OCI-LY1 (cell line): ENCODE measurements at regions not wholly inside any gene's neighbourhood (a gene's known extent, or its start where the extent isn't known, plus 50 kb on each side); places are given as distances from the start of the nearest gene placed in this dataset.

Source experiments
- H2AFZ ChIP-seq: fragments of 200-600 bp; sonication (generic), shearing (Covaris generic); 2 replicates; pipeline ENCODE4 v1.6.0; 2014; ENCODE audit warnings: antibody characterized with exemption, mild to moderate bottlenecking, low read length
- H3F3A ChIP-seq: fragments of 200-600 bp; sonication (generic), shearing (Covaris generic); 2 replicates; pipeline ENCODE4 v1.6.0; 2014; ENCODE audit warnings: mild to moderate bottlenecking, antibody characterized with exemption, low read length, moderate library complexity; ENCODE audit not compliant: insufficient read depth
- H3K27ac ChIP-seq: fragments of 200-600 bp; sonication (generic); 2 replicates; pipeline ENCODE4 v1.5.1; 2014; ENCODE audit warnings: low read length, mixed run types, mild to moderate bottlenecking, low read depth; ENCODE audit not compliant: poor library complexity, severe bottlenecking
- H3K27me3 ChIP-seq: fragments of 200-600 bp; sonication (generic); 2 replicates; pipeline ENCODE4 v1.6.0; 2014; ENCODE audit warnings: antibody characterized with exemption, mild to moderate bottlenecking, low read length, moderate library complexity; ENCODE audit not compliant: insufficient read depth
- H3K36me3 ChIP-seq: fragments of 200-600 bp; sonication (generic); 2 replicates; pipeline ENCODE4 v1.6.1; 2014; ENCODE audit warnings: mild to moderate bottlenecking, antibody characterized with exemption, low read length, moderate library complexity, mixed read lengths; ENCODE audit not compliant: insufficient read depth
- H3K4me1 ChIP-seq: fragments of 200-600 bp; sonication (generic); 2 replicates; pipeline ENCODE4 v1.5.1; 2014; ENCODE audit warnings: mild to moderate bottlenecking, low read length, moderate library complexity; ENCODE audit not compliant: insufficient read depth, severe bottlenecking
- H3K4me2 ChIP-seq: fragments of 200-600 bp; sonication (generic), shearing (Covaris generic); 2 replicates; pipeline ENCODE4 v1.6.1; 2014; ENCODE audit warnings: low read length
- H3K4me3 ChIP-seq: fragments of 200-600 bp; sonication (generic); 2 replicates; pipeline ENCODE4 v1.5.1; 2014; ENCODE audit warnings: low read length, low read depth, mild to moderate bottlenecking, mixed read lengths; ENCODE audit not compliant: poor library complexity, severe bottlenecking
- H3K79me2 ChIP-seq: fragments of 200-600 bp; shearing (Covaris generic); 2 replicates; pipeline ENCODE4 v1.6.1; 2016; ENCODE audit warnings: mixed run types, low read length, mixed read lengths; ENCODE audit not compliant: insufficient read depth
- H3K9ac ChIP-seq: fragments of 200-600 bp; sonication (generic), shearing (Covaris generic); 2 replicates; pipeline ENCODE4 v1.6.1; 2014; ENCODE audit warnings: mild to moderate bottlenecking, low read length, mixed read lengths
- H3K9me2 ChIP-seq: fragments of 200-600 bp; sonication (generic), shearing (Covaris generic); 2 replicates; pipeline ENCODE4 v1.6.1; 2014; ENCODE audit warnings: low read depth, mild to moderate bottlenecking, low read length, mixed read lengths
- H3K9me3 ChIP-seq: fragments of 200-600 bp; shearing (Covaris generic); 2 replicates; pipeline ENCODE4 v1.6.1; 2014; ENCODE audit warnings: low read length, mixed read lengths
- H4K20me1 ChIP-seq: fragments of 200-600 bp; sonication (generic), shearing (Covaris generic); 2 replicates; pipeline ENCODE4 v1.6.0; 2016; ENCODE audit warnings: mild to moderate bottlenecking, low read length; ENCODE audit not compliant: insufficient read depth
- CTCF ChIP-seq: fragments of 200-600 bp; sonication (generic), shearing (Covaris generic); IDR thresholded peaks from 2 replicates; pipeline ENCODE4 v1.5.1; 2017; ENCODE audit warnings: mild to moderate bottlenecking, antibody characterized with exemption, low read length, moderate library complexity, mixed read lengths
- EZH2 ChIP-seq: fragments of 200-600 bp; sonication (generic), shearing (Covaris generic); IDR thresholded peaks from 2 replicates; pipeline ENCODE4 v1.8.0; 2017; ENCODE audit warnings: borderline replicate concordance, mixed run types, mild to moderate bottlenecking, antibody characterized with exemption, low read length, moderate library complexity, mixed read lengths

GRCh38 chr14:51454351-51454750 is 197.4 kb upstream of the FRMD6 start:
- Histone ChIP-seq H3K27me3 (no peaks in the 10 kb centered on the region), H3K9me3 (no peaks in the 10 kb centered on the region), H4K20me1 (no peaks in the 10 kb centered on the region), H3K4me2 (no peak overlapping the region), H2AFZ (no peak overlapping the region), H3K9ac (no peak overlapping the region), H3K4me3 (no peak overlapping the region), H3K9me2 (no peaks in the 10 kb centered on the region), H3K36me3 (no peaks in the 10 kb centered on the region), H3F3A (no peaks in the 10 kb centered on the region), H3K27ac (no peak overlapping the region), H3K4me1 (no peaks in the 10 kb centered on the region), H3K79me2 (no peaks in the 10 kb centered on the region)
- TF ChIP-seq CTCF (no peak), EZH2 (no peak)

- Histone ChIP-seq H2AFZ (no peak overlapping the region), H3K4me1 (no peaks in the 10 kb centered on the region), H3K27me3 (no peaks in the 10 kb centered on the region), H3K4me3 (no peak overlapping the region), H3K9me3 (no peaks in the 10 kb centered on the region), H3K9ac (no peak overlapping the region), H3K27ac (no peak overlapping the region), H4K20me1 (no peaks in the 10 kb centered on the region), H3K36me3 (no peaks in the 10 kb centered on the region), H3F3A (no peaks in the 10 kb centered on the region), H3K79me2 (no peaks in the 10 kb centered on the region), H3K4me2 (no peak overlapping the region), H3K9me2 (no peaks in the 10 kb centered on the region)
- no peak for TF ChIP-seq EZH2
- TF ChIP-seq CTCF, result no peak
Measured at GRCh38 chr14:51455041-51455835, 196.5 kb upstream of the FRMD6 start.

GRCh38 chr14:51457843-51458562 is 193.7 kb upstream of the FRMD6 start:
- Histone ChIP-seq H3K36me3 (no peaks in the 10 kb centered on the region), H3K4me3 (no peak overlapping the region), H3K27ac (no peak overlapping the region), H3K27me3 (no peaks in the 10 kb centered on the region), H3F3A (no peaks in the 10 kb centered on the region), H3K9me2 (no peaks in the 10 kb centered on the region), H4K20me1 (no peaks in the 10 kb centered on the region), H3K4me2 (no peak overlapping the region), H3K9me3 (no peaks in the 10 kb centered on the region), H3K9ac (no peak overlapping the region), H2AFZ (no peak overlapping the region), H3K4me1 (no peaks in the 10 kb centered on the region), H3K79me2 (no peaks in the 10 kb centered on the region)
- no peak for TF ChIP-seq CTCF
- no peak for TF ChIP-seq EZH2
